Ascending aorta (tissue), 2 donors: ENCODE measurements at regions not wholly inside any gene's neighbourhood (a gene's known extent, or its start where the extent isn't known, plus 50 kb on each side); places are given as distances from the start of the nearest gene placed in this dataset.

Source experiments
- DNase-seq, 2 donors: peaks; one replicate each; pipeline ENCODE4 v3.0.0-alpha.2; 2019; ENCODE audit warnings: low spot score in 2 of 2
- H3K27ac ChIP-seq, 2 donors: fragments of 200-600 bp; sonication (generic); one replicate each; pipeline ENCODE4 v1.5.1; 2016 to 2017; ENCODE audit warnings: mild to moderate bottlenecking in 1 of 2
- H3K27me3 ChIP-seq: fragments of 200-600 bp; sonication (generic); one replicate; pipeline ENCODE4 v1.5.1; 2017
- H3K36me3 ChIP-seq, 2 donors: fragments of 200-600 bp; sonication (generic); one replicate each; pipeline ENCODE4 v1.5.1; 2016
- H3K4me1 ChIP-seq, 2 donors: fragments of 200-600 bp; sonication (generic); one replicate each; pipeline ENCODE4 v1.5.1; 2016 to 2017; ENCODE audit warnings: mild to moderate bottlenecking in 1 of 2
- H3K4me3 ChIP-seq, 2 donors: fragments of 200-600 bp; sonication (generic); one replicate each; pipeline ENCODE4 v1.5.1; 2016 to 2017; ENCODE audit warnings: mild to moderate bottlenecking in 1 of 2
- H3K9me3 ChIP-seq, 2 donors: fragments of 200-600 bp; sonication (generic); one replicate each; pipeline ENCODE4 v1.5.1; 2016
- intact Hi-C: fragments of 100-400 bp; cut with DNase I; formaldehyde crosslinking; loops from one replicate; pipeline ENCODE4 v1.15.1; 2023
- TF ChIP-seq, protein P1 (sequence below), 3 experiments: fragments of 200-600 bp in 2 of 3; fragments of 450-650 bp in 1 of 3; sonication (generic) in 2 of 3; IDR thresholded peaks; one replicate each; pipeline ENCODE4 v1.5.1; 2016 to 2019; ENCODE audit warnings: antibody characterized with exemption in 3 of 3, mild to moderate bottlenecking in 1 of 3, moderate library complexity in 1 of 3

DNA sequence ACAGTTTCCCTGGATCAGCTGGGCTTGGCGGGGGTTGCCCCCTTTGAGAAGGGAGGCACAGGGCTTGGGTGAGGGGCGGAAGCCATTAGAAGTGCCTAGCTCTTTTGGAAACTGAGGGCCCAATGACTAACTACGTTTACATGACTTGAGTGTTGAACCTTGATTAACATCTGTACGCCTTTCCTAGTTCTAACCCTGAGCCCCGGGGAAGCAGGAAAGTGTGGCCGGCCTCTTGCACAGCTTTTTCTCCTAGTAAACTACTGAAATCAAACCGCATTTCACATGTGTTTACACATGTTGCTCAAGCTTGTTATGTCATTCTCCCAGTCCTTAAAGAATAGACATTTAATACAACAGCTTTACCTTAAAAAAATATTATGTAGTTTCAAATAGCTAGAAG is 1356.4 kb upstream of the TMEM132C start:
- intact Hi-C loops = no loop called here
- no peak overlapping the region for H3K4me3 ChIP-seq
- no peaks in the 10 kb centered on the region for H3K4me1 ChIP-seq
- H3K27ac ChIP-seq = no peak overlapping the region
- H3K27me3 ChIP-seq = no peaks in the 10 kb centered on the region
- TF ChIP-seq, protein P1, sequence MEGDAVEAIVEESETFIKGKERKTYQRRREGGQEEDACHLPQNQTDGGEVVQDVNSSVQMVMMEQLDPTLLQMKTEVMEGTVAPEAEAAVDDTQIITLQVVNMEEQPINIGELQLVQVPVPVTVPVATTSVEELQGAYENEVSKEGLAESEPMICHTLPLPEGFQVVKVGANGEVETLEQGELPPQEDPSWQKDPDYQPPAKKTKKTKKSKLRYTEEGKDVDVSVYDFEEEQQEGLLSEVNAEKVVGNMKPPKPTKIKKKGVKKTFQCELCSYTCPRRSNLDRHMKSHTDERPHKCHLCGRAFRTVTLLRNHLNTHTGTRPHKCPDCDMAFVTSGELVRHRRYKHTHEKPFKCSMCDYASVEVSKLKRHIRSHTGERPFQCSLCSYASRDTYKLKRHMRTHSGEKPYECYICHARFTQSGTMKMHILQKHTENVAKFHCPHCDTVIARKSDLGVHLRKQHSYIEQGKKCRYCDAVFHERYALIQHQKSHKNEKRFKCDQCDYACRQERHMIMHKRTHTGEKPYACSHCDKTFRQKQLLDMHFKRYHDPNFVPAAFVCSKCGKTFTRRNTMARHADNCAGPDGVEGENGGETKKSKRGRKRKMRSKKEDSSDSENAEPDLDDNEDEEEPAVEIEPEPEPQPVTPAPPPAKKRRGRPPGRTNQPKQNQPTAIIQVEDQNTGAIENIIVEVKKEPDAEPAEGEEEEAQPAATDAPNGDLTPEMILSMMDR (IDR thresholded peaks at IDR 0.05) = no peak
- no peaks in the 10 kb centered on the region for H3K9me3 ChIP-seq
- H3K36me3 ChIP-seq = no peaks in the 10 kb centered on the region
- no peak for DNase-seq

DNA sequence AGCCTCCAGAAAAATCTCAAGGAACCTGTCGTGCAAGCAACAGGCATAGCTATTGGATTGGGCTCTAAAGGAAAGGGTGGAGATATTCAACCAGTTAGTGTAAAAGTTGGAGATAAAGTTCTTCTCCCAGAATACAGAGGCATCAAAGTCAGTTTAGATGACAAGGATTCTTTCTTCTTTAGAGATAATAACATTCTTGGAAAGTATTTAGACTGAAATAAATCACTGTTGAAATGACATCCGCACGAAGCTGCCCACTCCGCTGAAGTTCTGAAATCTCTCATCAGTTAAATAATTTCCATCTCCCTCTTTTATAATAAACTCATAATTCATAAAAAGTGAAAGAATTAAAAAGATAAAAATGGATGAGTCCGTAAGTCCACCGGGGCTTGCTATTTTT is 1354.9 kb upstream of the TMEM132C start:
- TF ChIP-seq, protein P1 (IDR thresholded peaks at IDR 0.05) = no peak
- Histone ChIP-seq H3K9me3 (no peaks in the 10 kb centered on the region), H3K27me3 (no peaks in the 10 kb centered on the region), H3K4me3 (no peak overlapping the region), H3K27ac (no peak overlapping the region), H3K36me3 (no peaks in the 10 kb centered on the region), H3K4me1 (no peaks in the 10 kb centered on the region)
- DNase-seq = no peak
- intact Hi-C loops = no loop called here

DNA sequence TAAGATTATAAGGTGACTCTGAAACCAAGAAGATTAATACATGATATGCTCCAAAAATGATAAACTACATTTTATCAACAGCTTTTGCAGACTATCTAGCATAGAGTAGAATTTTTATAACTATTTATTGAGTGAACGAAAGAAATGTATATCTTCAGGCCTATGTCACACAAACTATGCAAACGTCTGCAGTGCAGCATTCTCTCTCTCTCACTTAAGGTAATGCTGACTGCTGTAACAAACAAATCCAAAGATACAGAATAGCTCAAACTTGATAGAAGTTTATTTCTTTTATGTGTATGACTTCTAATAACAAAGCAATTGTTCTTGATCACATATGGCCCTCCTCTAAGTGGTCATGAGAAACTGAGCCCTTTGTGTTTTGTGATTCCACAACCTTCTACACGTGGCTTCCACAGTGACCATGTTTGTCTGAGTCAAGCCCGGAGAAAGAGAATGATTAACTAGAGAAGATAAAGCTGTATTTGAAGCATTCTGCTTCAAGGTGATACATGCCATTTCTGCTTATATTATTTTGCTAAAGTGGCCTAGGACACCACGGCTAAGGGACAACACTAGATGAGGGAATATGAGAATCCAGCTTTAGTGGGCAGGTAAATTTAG is 1352.7 kb upstream of the TMEM132C start:
- Histone ChIP-seq H3K27ac (no peak overlapping the region), H3K9me3 (no peaks in the 10 kb centered on the region), H3K27me3 (no peaks in the 10 kb centered on the region), H3K4me1 (no peaks in the 10 kb centered on the region), H3K36me3 (no peaks in the 10 kb centered on the region), H3K4me3 (no peak overlapping the region)
- intact Hi-C loops = no loop called here
- TF ChIP-seq, protein P1 (IDR thresholded peaks at IDR 0.05) = no peak
- no peak for DNase-seq

DNA sequence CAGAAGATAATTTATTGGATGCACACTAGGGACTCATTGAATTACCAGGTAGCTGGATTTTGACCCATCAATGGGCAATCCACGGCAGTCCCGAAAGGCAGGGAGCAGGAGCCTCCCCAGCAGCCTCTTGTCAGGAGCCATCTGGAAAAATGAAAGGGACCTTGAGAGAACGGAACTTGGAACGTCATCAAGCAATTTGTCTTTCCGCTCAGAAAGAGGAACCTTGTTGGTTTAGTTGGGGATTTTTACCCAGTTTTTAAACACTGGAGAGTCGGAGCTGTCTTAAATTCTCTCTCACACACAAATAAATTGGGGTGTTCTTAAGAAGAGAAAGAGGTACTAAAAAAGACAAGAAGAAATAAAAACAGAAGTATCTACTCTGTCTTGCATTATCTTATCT is 1351.7 kb upstream of the TMEM132C start:
- TF ChIP-seq, protein P1 (IDR thresholded peaks at IDR 0.05) = no peak
- no peaks in the 10 kb centered on the region for H3K27me3 ChIP-seq
- intact Hi-C loops = no loop called here
- H3K27ac ChIP-seq = no peak overlapping the region
- H3K4me3 ChIP-seq = no peak overlapping the region
- no peaks in the 10 kb centered on the region for H3K9me3 ChIP-seq
- no peaks in the 10 kb centered on the region for H3K36me3 ChIP-seq
- H3K4me1 ChIP-seq = no peaks in the 10 kb centered on the region
- no peak for DNase-seq

DNA sequence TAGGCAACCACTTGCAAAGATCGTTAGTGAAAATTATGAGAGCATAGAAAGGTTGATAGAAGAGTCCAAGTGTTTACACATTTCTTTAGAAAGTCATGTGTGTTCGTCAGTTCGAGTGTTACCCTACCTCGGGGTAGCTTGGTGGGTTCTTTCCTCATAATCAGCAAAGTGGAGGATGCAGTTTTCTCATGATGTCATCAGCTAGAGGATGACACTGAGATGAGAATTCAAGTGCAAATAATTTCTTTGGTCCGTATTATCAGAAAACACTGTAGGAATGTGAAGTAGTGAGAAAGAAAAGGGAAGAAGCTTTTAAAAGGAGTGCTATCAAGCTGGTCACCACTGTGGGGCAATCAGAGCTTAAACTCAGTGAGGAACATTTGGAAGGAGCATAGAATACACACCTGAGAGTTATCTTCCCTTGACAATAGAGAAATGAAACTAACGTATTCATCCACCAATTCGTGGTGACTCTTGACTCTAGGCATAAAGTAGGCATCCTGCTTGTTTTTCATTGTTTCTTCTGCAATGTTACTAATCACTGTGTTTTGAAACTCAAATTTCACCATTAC is 1340.9 kb upstream of the TMEM132C start:
- no peaks in the 10 kb centered on the region for H3K9me3 ChIP-seq
- no peaks in the 10 kb centered on the region for H3K27me3 ChIP-seq
- TF ChIP-seq, protein P1 (IDR thresholded peaks at IDR 0.05) = no peak
- H3K36me3 ChIP-seq = no peaks in the 10 kb centered on the region
- intact Hi-C loops = no loop called here
- DNase-seq = no peak
- H3K4me3 ChIP-seq = no peak overlapping the region
- H3K4me1 ChIP-seq = no peaks in the 10 kb centered on the region
- H3K27ac ChIP-seq = no peak overlapping the region
